OCI-LY3 (cell line): ENCODE measurements at regions not wholly inside any gene's neighbourhood (a gene's known extent, or its start where the extent isn't known, plus 50 kb on each side); places are given as distances from the start of the nearest gene placed in this dataset.

Experiments
- H2AFZ ChIP-seq: fragments of 200-600, 300-600 bp; shearing (Covaris generic); 2 replicates; pipeline ENCODE4 v1.6.0; 2014; ENCODE audit warnings: antibody characterized with exemption, low read depth, low read length
- H3K27ac ChIP-seq: fragments of 200-600, 300-600 bp; sonication (generic); 2 replicates; pipeline ENCODE4 v1.5.1; 2014; ENCODE audit warnings: mild to moderate bottlenecking, low read length, moderate library complexity, mixed read lengths
- H3K27me3 ChIP-seq: fragments of 200-600, 300-600 bp; sonication (generic); 2 replicates; pipeline ENCODE4 v1.6.1; 2014; ENCODE audit warnings: low read depth, low read length, mixed read lengths
- H3K36me3 ChIP-seq: fragments of 200-600, 300-600 bp; sonication (generic); replicated peaks from 2 replicates; pipeline ENCODE3; 2014; ENCODE audit warnings: low read depth, low read length, mixed read lengths
- H3K4me1 ChIP-seq: fragments of 300-600, 200-600 bp; sonication (generic); 2 replicates; pipeline ENCODE4 v1.6.1; 2014; ENCODE audit warnings: low read length, mixed read lengths
- H3K4me2 ChIP-seq: fragments of 200-600, 300-600 bp; sonication (generic); 2 replicates; pipeline ENCODE4 v1.6.1; 2014; ENCODE audit warnings: low read length, mixed read lengths
- H3K4me3 ChIP-seq: fragments of 300-600, 200-600 bp; sonication (generic); 2 replicates; pipeline ENCODE4 v1.5.1; 2014; ENCODE audit warnings: antibody characterized with exemption, mild to moderate bottlenecking, low read length, moderate library complexity
- H3K79me2 ChIP-seq: fragments of 300-600, 200-600 bp; shearing (Covaris generic); 2 replicates; pipeline ENCODE4 v1.6.1; 2014; ENCODE audit warnings: mild to moderate bottlenecking, low read length, mixed read lengths
- H3K9ac ChIP-seq: fragments of 300-600, 200-600 bp; shearing (Covaris generic); 2 replicates; pipeline ENCODE4 v1.6.0; 2014; ENCODE audit warnings: mild to moderate bottlenecking, low read length, moderate library complexity
- H3K9me3 ChIP-seq: fragments of 200-600, 300-600 bp; shearing (Covaris generic); 2 replicates; pipeline ENCODE4 v1.6.1; 2014; ENCODE audit warnings: low read length, mixed read lengths; ENCODE audit not compliant: insufficient read depth
- H4K20me1 ChIP-seq: fragments of 200-600, 300-600 bp; sonication (generic); 2 replicates; pipeline ENCODE4 v1.6.1; 2016; ENCODE audit warnings: low read length, mixed read lengths; ENCODE audit not compliant: insufficient read depth
- CTCF ChIP-seq: fragments of 200-600, 300-600 bp; sonication (generic); IDR thresholded peaks from 2 replicates; pipeline ENCODE4 v1.5.1; 2014; ENCODE audit warnings: antibody characterized with exemption, low read length, low read depth
- EZH2phosphoT487 ChIP-seq: fragments of 200-600 bp; shearing (Covaris generic); IDR thresholded peaks from 2 replicates; pipeline ENCODE4 v1.6.1; 2018; ENCODE audit warnings: antibody characterized with exemption, mixed run types, low read depth

- Histone ChIP-seq H3K4me2 (no peak overlapping the region), H3K27ac (no peak overlapping the region), H3K9ac (no peak overlapping the region), H2AFZ (no peak overlapping the region), H3K4me3 (no peak overlapping the region), H3K4me1 (no peaks in the 10 kb centered on the region), H4K20me1 (no peaks in the 10 kb centered on the region), H3K79me2 (no peaks in the 10 kb centered on the region), H3K27me3 (no peaks in the 10 kb centered on the region), H3K9me3 (no peaks in the 10 kb centered on the region), H3K36me3 (no peaks in the 10 kb centered on the region)
- TF ChIP-seq CTCF (no peak), EZH2phosphoT487 (no peak)
These were observed 318.6 kb upstream of the ADGRL4 start for GRCh38 chr1:79325126-79325525.

DNA sequence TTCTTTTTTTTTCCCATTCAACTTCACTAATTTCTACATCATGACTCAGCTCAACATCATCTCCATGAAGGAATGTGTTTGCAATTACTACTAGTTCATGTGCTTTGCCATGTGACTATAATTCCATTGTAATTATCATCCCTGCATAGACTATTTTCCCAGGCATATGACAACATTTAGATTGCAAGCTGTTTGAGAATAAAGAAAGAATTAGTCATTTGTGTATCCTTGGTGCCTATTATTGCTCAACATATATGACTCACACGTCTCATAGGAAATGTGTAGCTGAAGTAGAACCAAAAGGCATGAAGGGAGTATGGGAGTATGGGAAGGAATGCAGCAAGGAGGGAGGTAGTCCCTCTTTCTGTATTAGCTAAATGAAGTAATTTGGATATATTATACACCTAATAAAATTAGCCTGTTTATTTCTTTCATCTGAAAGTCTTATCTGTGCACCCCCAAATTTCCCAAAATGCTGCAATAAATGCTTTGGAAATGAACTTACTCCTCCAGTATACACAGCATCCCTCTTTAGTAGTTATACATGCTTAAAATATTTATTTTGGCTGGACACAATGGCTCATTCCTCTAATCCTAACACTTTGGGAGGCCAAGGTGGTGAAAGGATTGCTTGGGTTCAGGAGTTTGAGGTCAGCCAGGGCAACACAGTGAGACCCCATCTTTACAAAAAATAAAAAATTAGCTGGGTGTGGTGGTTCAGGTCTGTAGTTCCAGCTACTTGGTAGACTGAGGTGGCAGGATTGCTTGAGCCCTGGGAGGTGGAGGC lies 316.9 kb upstream of the ADGRL4 start:
- Histone ChIP-seq H3K9me3 (no peaks in the 10 kb centered on the region), H3K79me2 (no peaks in the 10 kb centered on the region), H3K27me3 (no peaks in the 10 kb centered on the region), H3K4me1 (no peaks in the 10 kb centered on the region), H3K4me3 (no peak overlapping the region), H3K4me2 (no peak overlapping the region), H4K20me1 (no peaks in the 10 kb centered on the region), H3K27ac (no peak overlapping the region), H2AFZ (no peak overlapping the region), H3K36me3 (no peaks in the 10 kb centered on the region), H3K9ac (no peak overlapping the region)
- TF ChIP-seq EZH2phosphoT487 (no peak), CTCF (no peak)

- Histone ChIP-seq H3K4me2 (no peak overlapping the region), H3K4me1 (no peaks in the 10 kb centered on the region), H3K9ac (no peak overlapping the region), H3K9me3 (no peaks in the 10 kb centered on the region), H3K4me3 (no peak overlapping the region), H3K27me3 (no peaks in the 10 kb centered on the region), H3K79me2 (no peaks in the 10 kb centered on the region), H2AFZ (no peak overlapping the region), H4K20me1 (no peaks in the 10 kb centered on the region), H3K36me3 (no peaks in the 10 kb centered on the region), H3K27ac (no peak overlapping the region)
- TF ChIP-seq EZH2phosphoT487 (no peak), CTCF (no peak)
These were observed 316.0 kb upstream of the ADGRL4 start for GRCh38 chr1:79322511-79323027.

DNA sequence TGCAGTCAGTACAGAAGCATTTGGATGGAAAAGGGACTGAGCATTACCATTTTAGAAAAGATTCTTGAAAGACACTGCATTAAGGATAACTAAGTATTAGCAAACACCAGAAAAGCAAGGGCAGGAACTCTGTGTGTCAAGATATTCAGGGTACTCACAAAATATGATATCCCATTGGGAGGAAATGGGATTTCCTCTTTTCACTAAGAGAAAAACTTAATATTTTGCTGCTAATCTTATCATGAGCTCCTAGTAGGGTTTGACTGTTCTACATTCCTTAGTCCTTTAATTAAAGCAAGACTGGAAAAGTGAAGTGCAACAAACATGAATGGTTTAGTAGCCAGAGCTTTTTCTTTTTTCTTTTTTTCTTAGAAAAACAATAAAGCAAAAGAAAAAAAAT lies 305.9 kb upstream of the ADGRL4 start:
- no peak overlapping the region for H2AFZ ChIP-seq
- no peak for TF ChIP-seq EZH2phosphoT487
- TF ChIP-seq CTCF, result no peak

More for the DNA sequence above, 305.9 kb upstream of the ADGRL4 start:
- H3K4me1 ChIP-seq, result no peaks in the 10 kb centered on the region
- no peak overlapping the region for H3K4me2 ChIP-seq
- no peak overlapping the region for H3K9ac ChIP-seq
- no peak overlapping the region for H3K4me3 ChIP-seq
- no peaks in the 10 kb centered on the region for H3K79me2 ChIP-seq
- H3K9me3 ChIP-seq, result peaks cover 2% of the 10 kb centered on the region; the same call in 1 of the 2 replicates
- no peak overlapping the region for H3K27ac ChIP-seq
- H3K36me3 ChIP-seq, result no peaks in the 10 kb centered on the region
- no peaks in the 10 kb centered on the region for H3K27me3 ChIP-seq
- H4K20me1 ChIP-seq, result no peaks in the 10 kb centered on the region
